ENCODE measurements at regions not wholly inside any gene's neighbourhood (a gene's known extent, or its start where the extent isn't known, plus 50 kb on each side); places are given as distances from the start of the nearest gene placed in this dataset.

- TF ChIP-seq, protein P1, sequence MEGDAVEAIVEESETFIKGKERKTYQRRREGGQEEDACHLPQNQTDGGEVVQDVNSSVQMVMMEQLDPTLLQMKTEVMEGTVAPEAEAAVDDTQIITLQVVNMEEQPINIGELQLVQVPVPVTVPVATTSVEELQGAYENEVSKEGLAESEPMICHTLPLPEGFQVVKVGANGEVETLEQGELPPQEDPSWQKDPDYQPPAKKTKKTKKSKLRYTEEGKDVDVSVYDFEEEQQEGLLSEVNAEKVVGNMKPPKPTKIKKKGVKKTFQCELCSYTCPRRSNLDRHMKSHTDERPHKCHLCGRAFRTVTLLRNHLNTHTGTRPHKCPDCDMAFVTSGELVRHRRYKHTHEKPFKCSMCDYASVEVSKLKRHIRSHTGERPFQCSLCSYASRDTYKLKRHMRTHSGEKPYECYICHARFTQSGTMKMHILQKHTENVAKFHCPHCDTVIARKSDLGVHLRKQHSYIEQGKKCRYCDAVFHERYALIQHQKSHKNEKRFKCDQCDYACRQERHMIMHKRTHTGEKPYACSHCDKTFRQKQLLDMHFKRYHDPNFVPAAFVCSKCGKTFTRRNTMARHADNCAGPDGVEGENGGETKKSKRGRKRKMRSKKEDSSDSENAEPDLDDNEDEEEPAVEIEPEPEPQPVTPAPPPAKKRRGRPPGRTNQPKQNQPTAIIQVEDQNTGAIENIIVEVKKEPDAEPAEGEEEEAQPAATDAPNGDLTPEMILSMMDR (IDR thresholded peaks at IDR 0.05): no peak
- no peak for TF ChIP-seq POLR2A (IDR thresholded peaks at IDR 0.05)
These were observed 142.0 kb upstream of the FSHR start for GRCh38 chr2:49296107-49296867.

Measured in uterus (tissue), 2 donors.